NCI-H1417 (cell line): ENCODE measurements at regions not wholly inside any gene's neighbourhood (a gene's known extent, or its start where the extent isn't known, plus 50 kb on each side); places are given as distances from the start of the nearest gene placed in this dataset.
"Not testable (repeated sequence)": the region's sequence is repeated elsewhere in the genome, so short reads cannot be mapped to it uniquely, and the experiment has no call there.

Experiments used
- DNase-seq, 3 experiments: peaks; one replicate each; lab custom pipeline; 2025; lab: John Stamatoyannopoulos, UW

- DNase-seq, result no peak
Observed at GRCh38 chr14:98186140-98186539, 1085.9 kb downstream of the BCL11B start.

GRCh38 chr14:98187281-98187680, 1084.7 kb downstream of the BCL11B start:
- DNase-seq, result no peak

DNA sequence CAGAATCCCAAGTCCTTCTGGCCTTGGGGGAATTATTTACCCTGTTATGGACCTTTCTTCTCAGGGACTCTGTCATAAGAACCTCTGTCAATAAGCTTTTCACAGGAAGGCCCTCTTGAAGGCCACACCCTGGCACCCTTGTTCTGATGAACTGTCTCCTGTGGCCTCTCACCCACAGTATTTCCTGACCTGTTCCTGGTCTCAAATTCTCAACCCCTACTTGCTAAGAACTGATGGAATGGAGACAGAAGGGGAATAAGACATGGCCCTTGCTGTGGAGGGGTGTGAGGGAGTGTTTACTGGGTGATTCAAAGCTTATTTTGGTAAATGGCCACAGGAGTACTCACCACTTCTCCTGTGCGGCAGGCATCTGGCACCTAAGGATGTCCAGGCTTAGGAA, 1082.9 kb downstream of the BCL11B start:
- DNase-seq, result no peak

DNA sequence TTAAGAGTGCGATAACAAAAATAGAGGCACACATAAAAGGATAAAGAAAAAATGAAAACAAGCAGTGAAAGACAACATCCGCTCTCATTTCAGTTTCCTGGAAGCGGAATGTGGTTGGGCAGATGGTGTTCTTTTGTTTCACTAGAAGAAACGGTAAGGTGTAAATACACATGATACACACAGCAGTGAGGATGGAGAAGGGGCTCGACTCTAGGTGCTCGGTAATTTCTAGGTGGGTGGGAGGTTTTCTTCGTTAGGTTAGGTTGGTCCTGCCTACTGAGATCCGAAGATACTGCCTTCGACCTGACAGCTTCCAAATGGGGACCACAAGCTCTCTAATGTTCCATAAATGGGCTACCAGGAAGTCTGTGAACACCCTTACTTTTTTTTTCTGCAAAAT, 1082.5 kb downstream of the BCL11B start:
- DNase-seq, result no peak

GRCh38 chr14:98189944-98190343, 1082.1 kb downstream of the BCL11B start:
- DNase-seq, result no peak

GRCh38 chr14:98192946-98193345, 1079.1 kb downstream of the BCL11B start:
- DNase-seq, result no peak

GRCh38 chr14:98194821-98195220, 1077.2 kb downstream of the BCL11B start:
- DNase-seq, result no peak

- DNase-seq, result no peak
Observed at GRCh38 chr14:98195256-98195655, 1076.7 kb downstream of the BCL11B start.

DNA sequence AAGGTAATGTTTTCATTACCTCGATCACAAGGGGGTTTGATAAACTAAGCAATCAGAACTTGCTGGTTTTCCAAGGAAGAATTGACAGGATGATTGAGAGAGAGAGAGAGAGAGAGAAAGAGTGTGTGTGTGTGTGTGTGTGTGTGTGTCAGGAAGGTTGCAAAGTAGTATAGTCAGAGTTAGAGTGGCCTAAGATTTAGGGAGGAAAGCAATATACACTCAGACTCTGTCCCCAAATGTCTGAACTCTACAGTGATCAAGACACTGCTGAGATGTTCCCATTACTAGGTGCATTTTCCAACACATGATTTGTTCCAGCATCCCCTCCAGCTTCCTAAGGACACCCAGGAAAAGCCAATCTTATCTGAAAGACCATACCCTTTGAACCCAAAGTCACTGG, 1074.1 kb downstream of the BCL11B start:
- DNase-seq, result no peak

GRCh38 chr14:98198385-98198784, 1073.6 kb downstream of the BCL11B start:
- DNase-seq, result peak in 1 of 3 experiments; percentile 81

GRCh38 chr14:98200601-98201000, 1071.4 kb downstream of the BCL11B start:
- peak in 1 of 3 experiments; percentile 9 for DNase-seq

GRCh38 chr14:98203421-98203820, 1068.6 kb downstream of the BCL11B start:
- DNase-seq, result no peak

DNA sequence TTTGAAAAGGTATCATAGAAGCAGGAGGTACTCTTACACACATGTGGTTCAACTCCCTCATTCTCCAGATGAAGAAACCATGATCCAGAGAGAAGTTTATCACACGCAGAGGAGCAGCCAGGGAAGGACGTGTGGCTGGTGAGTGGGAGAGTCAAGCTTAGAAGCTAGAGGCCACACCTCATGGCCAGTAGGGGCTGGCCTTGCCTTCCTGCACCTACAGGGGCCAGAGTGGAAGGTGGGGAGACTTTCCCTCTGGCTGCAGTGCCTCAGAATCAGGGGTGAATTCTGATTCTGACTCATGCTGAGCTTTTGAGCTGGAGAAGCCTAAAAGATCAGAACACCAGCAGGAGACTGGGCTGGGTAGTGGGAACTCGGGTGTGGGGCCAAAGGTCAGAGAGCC, 1067.9 kb downstream of the BCL11B start:
- DNase-seq, result no peak

DNA sequence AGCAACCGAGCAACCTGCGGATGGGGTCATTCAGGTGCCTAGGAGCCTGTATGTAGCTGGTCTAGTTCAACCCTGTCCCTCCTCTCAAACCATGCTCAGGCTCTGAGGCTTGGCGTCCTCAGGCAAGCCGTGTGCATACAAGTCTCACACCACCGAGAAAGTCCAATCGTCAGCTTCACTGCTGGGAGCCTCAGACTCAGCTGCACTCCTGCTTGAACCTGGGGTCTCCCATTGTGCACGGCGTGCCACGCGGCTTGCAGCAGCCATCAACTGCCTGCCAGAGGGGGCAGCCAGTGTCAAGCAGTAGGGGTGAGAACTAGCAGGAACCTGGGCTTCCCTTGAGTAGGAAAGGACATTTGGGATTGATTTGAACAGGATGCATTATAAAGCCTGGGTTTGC, 1064.6 kb downstream of the BCL11B start:
- no peak for DNase-seq

DNA sequence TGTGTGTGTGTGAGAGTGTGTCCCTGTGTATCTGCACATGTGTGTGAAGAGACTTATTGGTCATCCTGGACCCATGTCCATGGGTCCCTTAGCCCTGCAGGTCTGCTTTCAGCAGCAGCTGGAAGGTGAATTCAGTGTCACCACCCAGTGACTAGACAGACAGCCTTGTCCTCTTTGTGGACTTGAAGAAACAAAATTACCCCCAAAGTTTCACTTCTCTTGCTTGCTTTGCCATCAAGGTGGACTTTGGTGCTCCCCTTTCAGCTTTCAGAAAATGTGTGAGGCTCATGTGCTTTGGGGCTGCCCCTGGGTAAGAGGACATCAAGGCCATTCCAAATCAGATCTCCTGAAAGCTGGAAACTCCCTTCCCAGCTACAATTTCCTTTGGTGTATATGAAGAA, 1063.8 kb downstream of the BCL11B start:
- no peak for DNase-seq

DNA sequence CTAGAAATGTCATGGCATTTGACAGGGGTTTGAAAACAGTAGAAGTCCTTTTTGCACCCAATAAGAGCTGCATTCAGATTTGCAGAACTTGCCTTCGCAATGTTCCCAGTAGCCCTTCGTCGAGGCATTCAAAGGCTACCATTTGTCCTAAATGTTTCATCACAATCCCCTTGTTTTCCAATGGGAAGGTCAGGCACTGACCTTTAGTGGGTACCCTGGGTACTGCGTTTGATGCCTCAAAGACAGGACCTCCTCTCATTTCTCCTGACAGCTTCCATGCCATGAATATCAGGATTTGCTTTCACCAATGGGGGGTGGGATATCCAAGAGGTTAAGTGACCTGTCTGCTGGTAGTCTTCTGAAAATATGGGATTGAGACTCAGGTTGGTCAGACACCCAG, 1063.1 kb downstream of the BCL11B start:
- DNase-seq, result no peak

- DNase-seq, result peak in 2 of 3 experiments; percentile 55 to 64
Observed at GRCh38 chr14:98210045-98210672, 1061.8 kb downstream of the BCL11B start.

DNA sequence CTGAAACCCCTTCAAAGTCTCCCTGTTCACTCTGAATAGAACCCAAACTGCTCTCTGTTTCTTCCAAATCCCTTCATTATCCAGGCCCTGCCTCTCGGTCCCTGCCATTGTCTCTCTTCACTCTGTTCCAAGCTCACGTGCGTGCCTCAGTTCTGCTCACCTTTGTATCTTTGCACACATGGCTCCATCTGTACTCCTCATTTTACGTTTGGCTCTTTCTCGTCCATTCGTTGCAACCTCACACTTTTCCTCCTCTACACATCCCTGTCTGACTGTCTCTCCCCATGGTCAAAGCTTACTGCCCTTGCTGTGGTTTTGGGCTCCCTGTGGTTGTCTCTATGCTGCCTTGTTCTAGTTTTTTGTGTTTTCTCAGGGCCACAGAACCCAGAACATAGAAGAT, 1054.5 kb downstream of the BCL11B start:
- DNase-seq, result no peak

GRCh38 chr14:98218218-98218617, 1053.8 kb downstream of the BCL11B start:
- DNase-seq, result no peak

DNA sequence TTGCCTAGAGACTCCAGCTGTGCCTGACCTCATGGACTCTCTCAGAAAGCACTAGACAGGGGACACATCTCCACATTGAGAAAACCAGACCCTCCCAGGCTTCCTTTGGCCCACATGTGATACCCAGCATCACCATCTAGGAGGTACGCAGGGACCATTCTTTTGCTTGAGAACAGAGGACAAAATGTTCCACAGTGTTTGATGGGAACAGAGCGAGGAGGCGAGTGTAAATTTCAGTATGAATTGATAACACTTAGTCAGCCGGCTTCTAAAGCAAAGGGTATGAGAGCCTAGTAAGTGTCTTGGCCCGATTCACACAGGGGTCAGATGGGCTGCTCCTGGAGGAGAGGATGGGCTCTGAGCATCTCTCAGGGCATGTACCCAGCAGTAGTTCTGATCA, 1052.4 kb downstream of the BCL11B start:
- DNase-seq, result no peak

GRCh38 chr14:98223106-98223505, 1048.9 kb downstream of the BCL11B start:
- DNase-seq, result no peak

DNA sequence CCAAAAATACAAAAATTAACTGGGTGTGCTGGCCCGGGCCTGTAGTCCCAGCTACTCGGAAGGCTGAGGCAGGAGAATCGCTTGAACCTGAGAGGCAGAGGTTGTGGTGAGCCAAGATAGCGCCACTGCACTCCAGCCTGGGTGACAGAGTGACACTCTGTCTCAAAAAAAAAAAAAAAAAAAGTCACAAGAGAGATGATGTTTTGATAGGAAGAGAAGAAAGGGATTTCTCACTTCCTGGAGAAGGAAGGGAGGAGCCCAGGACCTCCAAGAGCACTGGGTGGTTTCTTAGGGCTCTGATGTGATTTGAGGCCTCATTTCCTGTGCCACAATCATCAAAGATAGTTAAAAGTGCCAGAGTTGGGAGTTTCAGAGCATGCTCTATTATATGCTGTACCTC, 1048.3 kb downstream of the BCL11B start:
- DNase-seq, result not testable (repeated sequence)

DNA sequence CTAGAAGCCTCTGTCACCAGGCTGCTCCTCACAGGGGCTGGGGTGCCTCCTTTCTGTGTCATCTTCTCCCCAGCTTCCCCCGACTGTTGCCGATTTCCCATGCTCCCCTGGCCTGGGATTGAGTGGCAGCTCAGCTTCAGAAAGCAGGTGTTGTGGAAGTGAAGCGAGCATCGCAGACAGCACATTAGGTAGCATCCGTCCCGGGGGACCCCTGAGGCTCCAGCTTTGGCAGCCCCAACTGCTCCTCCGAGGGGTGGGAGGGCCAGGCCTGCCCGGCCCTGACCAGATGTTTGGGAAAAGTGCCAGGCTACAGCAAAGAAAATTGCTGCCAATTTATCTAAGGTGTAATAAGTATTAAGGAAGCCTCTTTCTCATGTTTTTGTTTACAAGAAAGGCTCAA, 1045.6 kb downstream of the BCL11B start:
- DNase-seq, result peak in 1 of 3 experiments; percentile 18

DNA sequence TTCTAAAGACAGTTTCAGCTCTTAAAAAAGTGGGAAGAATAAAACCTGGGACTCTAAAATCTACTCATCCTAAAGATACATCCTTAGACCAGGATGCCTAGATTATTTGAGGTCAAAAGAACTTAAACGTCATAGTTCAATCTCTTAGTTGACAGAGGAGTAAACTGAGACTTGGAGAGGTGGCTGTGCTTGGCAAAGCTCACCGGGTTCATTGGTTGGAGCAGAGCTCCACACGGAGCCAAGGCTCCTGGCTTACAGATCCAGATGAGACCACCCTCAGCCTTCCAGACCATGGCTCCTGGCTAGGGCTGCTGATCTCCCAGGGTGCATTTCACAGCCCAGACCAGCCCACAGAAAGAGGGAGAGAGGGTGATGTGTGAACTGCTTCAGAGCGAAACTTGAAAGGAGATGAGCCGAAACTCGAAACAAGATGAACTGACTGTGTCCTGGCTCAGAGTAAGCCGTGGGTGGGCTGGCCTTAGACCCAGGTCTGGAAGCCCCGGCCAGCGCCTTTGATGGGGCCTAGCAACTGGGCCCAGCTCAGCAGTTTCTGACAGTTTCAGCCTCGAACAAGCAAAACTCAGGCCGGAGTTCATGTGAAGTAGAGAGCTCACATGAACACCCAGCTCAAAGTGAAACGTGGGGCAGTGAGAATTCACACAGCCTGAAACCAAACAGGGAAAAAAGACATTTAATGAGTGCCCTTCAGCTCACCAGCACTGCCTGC, 1044.8 kb downstream of the BCL11B start:
- no peak for DNase-seq
